ENCODE measurements at regions not wholly inside any gene's neighbourhood (a gene's known extent, or its start where the extent isn't known, plus 50 kb on each side); places are given as distances from the start of the nearest gene placed in this dataset.

- no peak for TF ChIP-seq CTCF (IDR thresholded peaks at IDR 0.05)
- no peak for TF ChIP-seq EZH2 (IDR thresholded peaks at IDR 0.05; ENCODE audit: borderline replicate concordance, insufficient read depth, low read depth, low read length, poor library complexity, severe bottlenecking)
- ATAC-seq (ENCODE audit: low read depth) (no peak), DNase-seq (no peak)
- Histone ChIP-seq H3K9ac (ENCODE audit: low read length) (no peak overlapping the region), H3K4me1 (ENCODE audit: control insufficient read depth in 2 of 2, insufficient read depth in 2 of 2, low read length in 2 of 2) (no peaks in the 10 kb centered on the region), H3K36me3 (replicated peaks in 1 of 2; ENCODE audit: control extremely low read depth in 1 of 2, control insufficient read depth in 1 of 2, extremely low read depth in 1 of 2, insufficient read depth in 2 of 2, low read length in 1 of 2) (no peaks in the 10 kb centered on the region), H2AFZ (ENCODE audit: insufficient read depth, low read depth, low read length, poor library complexity, severe bottlenecking) (no peak overlapping the region), H3K4me3 (ENCODE audit: control extremely low read depth in 1 of 5, extremely low read depth in 1 of 5, insufficient read depth in 1 of 5, low read depth in 2 of 5, low read length in 4 of 5) (no peak overlapping the region), H4K20me1 (ENCODE audit: control insufficient read depth, insufficient read depth, low read length, poor library complexity, severe bottlenecking) (no peaks in the 10 kb centered on the region), H3K27me3 (replicated peaks in 1 of 4; ENCODE audit: control extremely low read depth in 1 of 4, control insufficient read depth in 3 of 4, insufficient read depth in 4 of 4, low read length in 3 of 4) (peaks cover 0 to 5% (median 1%) of the 10 kb centered on the region in 4 experiments), H3K9me3 (ENCODE audit: control extremely low read depth in 1 of 3, control insufficient read depth in 2 of 3, insufficient read depth in 1 of 3, low read length in 2 of 3) (no peaks in the 10 kb centered on the region), H3K27ac (ENCODE audit: low read length in 2 of 2) (no peak overlapping the region), H3K79me2 (ENCODE audit: control insufficient read depth, insufficient read depth, low read length) (no peaks in the 10 kb centered on the region), H3K4me2 (replicated peaks; ENCODE audit: low read depth, low read length, poor library complexity, severe bottlenecking) (no peak overlapping the region)
- Mint-ChIP-seq H3K27ac (no peak overlapping the region), H3K27me3 (peaks cover 6% of the 10 kb centered on the region), H3K4me1 (peaks cover 5% of the 10 kb centered on the region), H3K9me3 (ENCODE audit: insufficient read depth) (peaks cover 2% of the 10 kb centered on the region), H3K4me3 (no peak overlapping the region)
- POLR2A ChIA-PET, result no interaction called here
- intact Hi-C loops (cut with micrococcal nuclease), result no loop called here
- CTCF ChIA-PET, result no interaction called here
- WGBS (ENCODE audit: insufficient coverage), result 47% methylated on average over 3 of the region's 5 CpGs
These were observed 406.1 kb upstream of the ONECUT1 start for GRCh38 chr15:53196242-53196641.

- Mint-ChIP-seq H3K4me3 (no peak overlapping the region), H3K4me1 (peaks cover 5% of the 10 kb centered on the region), H3K27ac (no peak overlapping the region), H3K27me3 (no peaks in the 10 kb centered on the region), H3K9me3 (ENCODE audit: insufficient read depth) (peaks cover 2% of the 10 kb centered on the region)
- Histone ChIP-seq H3K27me3 (replicated peaks in 1 of 4; ENCODE audit: control extremely low read depth in 1 of 4, control insufficient read depth in 3 of 4, insufficient read depth in 4 of 4, low read length in 3 of 4) (peaks cover 0 to 3% (median 0%) of the 10 kb centered on the region in 4 experiments), H3K9ac (ENCODE audit: low read length) (no peak overlapping the region), H3K27ac (ENCODE audit: low read length in 2 of 2) (no peak overlapping the region), H3K4me2 (replicated peaks; ENCODE audit: low read depth, low read length, poor library complexity, severe bottlenecking) (no peak overlapping the region), H2AFZ (ENCODE audit: insufficient read depth, low read depth, low read length, poor library complexity, severe bottlenecking) (no peak overlapping the region), H3K4me1 (ENCODE audit: control insufficient read depth in 2 of 2, insufficient read depth in 2 of 2, low read length in 2 of 2) (no peaks in the 10 kb centered on the region), H3K9me3 (ENCODE audit: control extremely low read depth in 1 of 3, control insufficient read depth in 2 of 3, insufficient read depth in 1 of 3, low read length in 2 of 3) (no peaks in the 10 kb centered on the region), H3K79me2 (ENCODE audit: control insufficient read depth, insufficient read depth, low read length) (no peaks in the 10 kb centered on the region), H3K36me3 (replicated peaks in 1 of 2; ENCODE audit: control extremely low read depth in 1 of 2, control insufficient read depth in 1 of 2, extremely low read depth in 1 of 2, insufficient read depth in 2 of 2, low read length in 1 of 2) (no peaks in the 10 kb centered on the region), H4K20me1 (ENCODE audit: control insufficient read depth, insufficient read depth, low read length, poor library complexity, severe bottlenecking) (no peaks in the 10 kb centered on the region), H3K4me3 (ENCODE audit: control extremely low read depth in 1 of 5, extremely low read depth in 1 of 5, insufficient read depth in 1 of 5, low read depth in 2 of 5, low read length in 4 of 5) (no peak overlapping the region)
- intact Hi-C loops (cut with micrococcal nuclease), result no loop called here
- ChIA-PET POLR2A (no interaction called here), CTCF (no interaction called here)
- no peak for ATAC-seq (ENCODE audit: low read depth)
- TF ChIP-seq EZH2 (IDR thresholded peaks at IDR 0.05; ENCODE audit: borderline replicate concordance, insufficient read depth, low read depth, low read length, poor library complexity, severe bottlenecking), result no peak
- TF ChIP-seq CTCF (IDR thresholded peaks at IDR 0.05), result no peak
- no peak for DNase-seq
- WGBS (ENCODE audit: insufficient coverage), result no CpG with 5 or more reads among the region's 2 CpGs
These were observed 403.0 kb upstream of the ONECUT1 start for GRCh38 chr15:53193149-53193548.

Data from B cell (primary cell).